IMR-90 (cell line): ENCODE measurements at regions not wholly inside any gene's neighbourhood (a gene's known extent, or its start where the extent isn't known, plus 50 kb on each side); places are given as distances from the start of the nearest gene placed in this dataset.

Experiments used
- ATAC-seq: fragments of 200-7000 bp; cut with Tn5 transposase; 2 replicates; pipeline ENCODE4 v1.9.1; 2020; ENCODE audit warnings: low read depth, mild to moderate bottlenecking, moderate library complexity
- BruUV-seq: library from RNA; stranded (reverse); fragments of 400-500 nt; replicated peaks from 2 replicates; lab custom pipeline; 2021; lab: Mats Ljungman, UMichigan
- CTCF ChIA-PET: fragments of 300-600 bp; formaldehyde crosslinking; extraction: SDS; loops from one replicate; lab custom pipeline; 2021; ENCODE audit warnings: antibody characterized with exemption; lab: Yijun Ruan, JAX
- POLR2A ChIA-PET: fragments of 300-600 bp; sonication (Branson Sonifier 250); formaldehyde crosslinking; loops from one replicate; lab custom pipeline; 2022; ENCODE audit warnings: antibody characterized with exemption; ENCODE audit not compliant: unreplicated experiment; lab: Charles Lee
- DNase-seq: peaks from one replicate; pipeline ENCODE4 v3.0.0; 2013
- H2AFZ ChIP-seq: replicated peaks from 2 replicates; pipeline ENCODE3; 2013; ENCODE audit warnings: low read length, mild to moderate bottlenecking; ENCODE audit not compliant: poor library complexity
- H2AK5ac ChIP-seq: 2 replicates; pipeline ENCODE4 v1.6.1; 2013; ENCODE audit warnings: low read depth, low read length, inconsistent platforms
- H2AK9ac ChIP-seq: replicated peaks from 2 replicates; pipeline ENCODE3; 2013; ENCODE audit warnings: mild to moderate bottlenecking, low read depth, low read length, moderate library complexity; ENCODE audit not compliant: poor library complexity
- H2BK120ac ChIP-seq: 2 replicates; pipeline ENCODE4 v1.6.1; 2013; ENCODE audit warnings: low read depth, low read length, inconsistent platforms
- H2BK15ac ChIP-seq: 3 replicates; pipeline ENCODE4 v1.6.1; 2013; ENCODE audit warnings: low read depth, low read length, inconsistent platforms
- H2BK20ac ChIP-seq: 2 replicates; pipeline ENCODE4 v1.6.1; 2013; ENCODE audit warnings: low read depth, mild to moderate bottlenecking, inconsistent platforms, low read length, moderate library complexity
- H2BK5ac ChIP-seq: 2 replicates; pipeline ENCODE4 v1.6.1; 2013; ENCODE audit warnings: mild to moderate bottlenecking, low read depth, low read length, inconsistent platforms; ENCODE audit not compliant: poor library complexity, severe bottlenecking
- H3K14ac ChIP-seq: replicated peaks from 2 replicates; pipeline ENCODE4 v1.6.1; 2013; ENCODE audit warnings: low read depth, low read length, inconsistent platforms
- H3K18ac ChIP-seq: 2 replicates; pipeline ENCODE4 v1.6.1; 2013; ENCODE audit warnings: low read depth, low read length, control low read depth
- H3K23ac ChIP-seq: 2 replicates; pipeline ENCODE4 v1.6.1; 2013; ENCODE audit warnings: low read depth, low read length, inconsistent platforms
- H3K27ac ChIP-seq: 2 replicates; pipeline ENCODE4 v1.5.1; 2013; ENCODE audit warnings: mild to moderate bottlenecking, control low read depth, low read length; ENCODE audit not compliant: insufficient read depth
- H3K27me3 ChIP-seq: 2 replicates; pipeline ENCODE4 v1.6.1; 2013; ENCODE audit warnings: low read length; ENCODE audit not compliant: control insufficient read depth, insufficient read depth
- H3K36me3 ChIP-seq: 2 replicates; pipeline ENCODE4 v1.6.1; 2013; ENCODE audit warnings: low read length, mixed read lengths; ENCODE audit not compliant: control insufficient read depth, insufficient read depth
- H3K4ac ChIP-seq: 2 replicates; pipeline ENCODE4 v1.6.1; 2013; ENCODE audit warnings: low read depth, low read length, inconsistent platforms
- H3K4me1 ChIP-seq: 2 replicates; pipeline ENCODE4 v1.6.1; 2013; ENCODE audit warnings: low read length, mixed read lengths; ENCODE audit not compliant: control insufficient read depth, insufficient read depth
- H3K4me2 ChIP-seq: 2 replicates; pipeline ENCODE4 v1.6.1; 2013; ENCODE audit warnings: low read depth, mild to moderate bottlenecking, control low read depth, low read length, moderate library complexity
- H3K4me3 ChIP-seq: 2 replicates; pipeline ENCODE4 v1.5.1; 2013; ENCODE audit warnings: low read depth, mild to moderate bottlenecking, control low read depth, low read length, moderate library complexity; ENCODE audit not compliant: insufficient read depth
- H3K56ac ChIP-seq: 2 replicates; pipeline ENCODE4 v1.6.1; 2013; ENCODE audit warnings: low read length, inconsistent platforms; ENCODE audit not compliant: insufficient read depth; ENCODE audit errors: extremely low read depth
- H3K79me1 ChIP-seq, 2 experiments: 2 replicates each; pipeline ENCODE4 v1.6.1; 2013; ENCODE audit warnings: low read length in 2 of 2, inconsistent platforms in 1 of 2, low read depth in 1 of 2
- H3K9ac ChIP-seq: 2 replicates; pipeline ENCODE4 v1.6.1; 2013; ENCODE audit warnings: low read depth, low read length, control low read depth
- H3K9me1 ChIP-seq: 2 replicates; pipeline ENCODE4 v1.6.1; 2013; ENCODE audit warnings: low read length, inconsistent platforms; ENCODE audit not compliant: insufficient read depth
- H3K9me3 ChIP-seq: 2 replicates; pipeline ENCODE4 v1.6.1; 2013; ENCODE audit warnings: low read length; ENCODE audit not compliant: control insufficient read depth, insufficient read depth
- H4K20me1 ChIP-seq: 2 replicates; pipeline ENCODE4 v1.6.1; 2013; ENCODE audit warnings: low read length, inconsistent platforms; ENCODE audit not compliant: insufficient read depth
- H4K5ac ChIP-seq: 2 replicates; pipeline ENCODE4 v1.6.1; 2013; ENCODE audit warnings: mild to moderate bottlenecking, low read depth, low read length, control low read depth
- H4K8ac ChIP-seq, 2 experiments: 2 replicates each; pipeline ENCODE4 v1.6.1; 2013; ENCODE audit warnings: low read depth in 2 of 2, low read length in 2 of 2, control low read depth in 1 of 2, inconsistent platforms in 1 of 2
- H4K91ac ChIP-seq: 2 replicates; pipeline ENCODE4 v1.6.1; 2013; ENCODE audit warnings: low read depth, low read length, inconsistent platforms; ENCODE audit not compliant: insufficient read depth
- CEBPB ChIP-seq: IDR thresholded peaks from 2 replicates; pipeline ENCODE4 v1.6.1; 2012; ENCODE audit warnings: low read depth, low read length, improper control_type of control experiment
- FOS ChIP-seq: fragments of 150-350 bp; IDR thresholded peaks from 2 replicates; pipeline ENCODE4 v1.6.1; 2016; ENCODE audit warnings: low read depth, low read length
- MXI1 ChIP-seq: IDR thresholded peaks from 2 replicates; pipeline ENCODE4 v1.6.1; 2012; ENCODE audit warnings: low read depth, mild to moderate bottlenecking, low read length, moderate library complexity, borderline replicate concordance
- RCOR1 ChIP-seq: IDR thresholded peaks from 2 replicates; pipeline ENCODE4 v1.6.1; 2012; ENCODE audit warnings: mild to moderate bottlenecking, low read length, improper control_type of control experiment; ENCODE audit not compliant: insufficient replicate concordance
- WGBS, 2 experiments: methylation state at CpG; one replicate each; pipeline versions ENCODE4 v1.1.5 to v1.1.7; 2013; ENCODE audit warnings: missing lambda C conversion rate in 2 of 2; ENCODE audit not compliant: insufficient read length in 1 of 2; ENCODE audit errors: extremely low coverage in 2 of 2; 5-methylcytosine and 5-hydroxymethylcytosine counted together
- dilution Hi-C: fragments of 300-500 bp; cut with HindIII; formaldehyde crosslinking; loops from one replicate; pipeline ENCODE4 v1.14.3; 2018; ENCODE audit warnings: low sequenced_read_pairs; ENCODE audit not compliant: unreplicated experiment
- in situ Hi-C: fragments of 300-500 bp; cut with MboI; formaldehyde crosslinking; loops from 3 replicates; pipeline ENCODE4 v1.14.3; 2019; ENCODE audit warnings: low sequenced_read_pairs, inconsistent platforms, mixed read lengths
- intact Hi-C: fragments of 100-400 bp; cut with micrococcal nuclease; formaldehyde crosslinking; loops from 2 replicates; pipeline ENCODE4 v1.10.0; 2022
- TF ChIP-seq, protein P1 (sequence below): fragments of 150-350 bp; IDR thresholded peaks from 2 replicates; pipeline ENCODE4 v1.6.1; 2016; ENCODE audit warnings: low read depth, mild to moderate bottlenecking, low read length, moderate library complexity, borderline replicate concordance
- TF ChIP-seq, protein P2 (sequence below): conservative IDR thresholded peaks from 2 replicates; pipeline ENCODE4 v1.5.1; 2012; ENCODE audit warnings: mild to moderate bottlenecking, low read depth, low read length, improper control_type of control experiment

DNA sequence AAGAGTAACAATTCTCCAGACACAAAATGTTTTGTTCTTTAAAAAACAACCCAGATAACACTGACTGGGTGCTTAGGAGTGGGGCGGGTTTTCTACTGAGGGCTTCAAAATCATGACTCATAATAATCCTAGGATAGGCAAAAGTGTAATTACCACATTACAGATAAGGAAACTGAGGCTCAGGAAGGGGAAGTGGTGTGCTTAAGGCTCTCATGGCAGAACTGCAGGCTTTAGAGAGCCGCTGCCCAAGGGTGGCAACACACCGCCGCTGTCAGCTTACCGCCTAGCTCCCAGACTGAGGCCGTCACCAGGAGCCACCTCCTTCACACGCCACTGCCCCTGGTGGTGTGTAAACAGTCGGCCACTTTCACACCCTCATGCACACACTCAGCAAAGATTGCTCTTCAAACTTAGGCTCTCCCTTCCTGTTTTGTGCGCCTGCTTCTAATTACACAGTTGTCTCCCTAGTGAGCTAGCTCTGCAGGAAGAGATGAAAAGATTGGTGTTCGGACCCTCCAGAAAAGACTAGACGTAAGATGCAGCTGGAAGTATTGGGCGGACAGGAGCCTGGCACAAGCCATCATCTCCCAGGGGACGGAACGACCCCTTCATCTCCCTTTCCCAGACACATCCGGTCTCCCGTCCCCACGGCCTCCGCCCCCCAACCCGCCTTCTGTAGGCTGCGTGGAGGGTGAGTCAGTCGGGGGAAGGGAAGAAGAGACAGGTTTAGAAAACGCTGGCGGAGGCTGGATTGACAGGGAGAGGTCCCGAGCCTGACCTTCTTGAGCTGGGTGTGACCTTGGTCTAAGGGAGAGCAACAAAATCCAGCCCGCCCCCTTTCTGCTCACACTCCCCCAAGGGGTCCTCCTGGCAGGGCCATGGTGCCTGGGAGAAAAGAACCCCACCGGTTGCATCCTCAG lies 162.7 kb downstream of the SYK start:
- Histone ChIP-seq H3K27ac (no peak overlapping the region), H2AFZ (peak overlapping the region; percentile 73), H2BK5ac (no peak overlapping the region), H3K4me3 (no peak overlapping the region), H2BK20ac (peak overlapping the region; percentile 64; the same call in 1 of the 2 replicates), H2BK15ac (no peak overlapping the region), H3K23ac (no peak overlapping the region), H4K8ac (peak overlapping the region; percentile 54 to 83; a peak in 2 of 4 replicates), H4K91ac (no peak overlapping the region), H3K36me3 (no peaks in the 10 kb centered on the region), H3K27me3 (no peaks in the 10 kb centered on the region), H3K14ac (no peak overlapping the region), H4K5ac (0 out of 2 replicates have a peak overlapping the region, but pooled peaks have one; percentile 41), H3K4me1 (peaks cover 5% of the 10 kb centered on the region), H2AK5ac (peak overlapping the region; percentile 58; the same call in 1 of the 2 replicates), H2AK9ac (no peak overlapping the region), H3K79me1 (no peaks in the 10 kb centered on the region), H3K9me3 (no peaks in the 10 kb centered on the region), H3K56ac (no peak overlapping the region), H3K4me2 (0 out of 2 replicates have a peak overlapping the region, but pooled peaks have one; percentile 21), H3K9ac (no peak overlapping the region), H3K4ac (peak overlapping the region; percentile 44; the same call in 1 of the 2 replicates), H3K18ac (no peak overlapping the region), H3K9me1 (peaks cover 3% of the 10 kb centered on the region; the same call in 1 of the 2 replicates), H2BK120ac (no peak overlapping the region), H4K20me1 (no peaks in the 10 kb centered on the region)
- DNase-seq (no peak), ATAC-seq (peak; percentile 37)
- dilution Hi-C loops (no loop called here), intact Hi-C loops (no loop called here), in situ Hi-C loops (no loop called here)
- ChIA-PET CTCF (interaction anchor here (0.6 to 1.2 kb wide), 2 partner anchors 48 to 515 kb away, joined by 4 to 6 read pairs; no protein-coding TSS in a partner anchor), POLR2A (interaction anchor here (0.6 kb wide), 1 partner anchor 375 kb away, joined by 5 read pairs; no protein-coding TSS in a partner anchor)
- WGBS, 2 experiments: 89% methylated on average over 3 of the region's 26 CpGs; no CpG with 5 or more reads in 1 of the 2 experiments
- BruUV-seq: no TSS peak
- TF ChIP-seq MXI1 (no peak), CEBPB (no peak), RCOR1 (no peak), FOS (no peak)
- TF ChIP-seq, protein P1, sequence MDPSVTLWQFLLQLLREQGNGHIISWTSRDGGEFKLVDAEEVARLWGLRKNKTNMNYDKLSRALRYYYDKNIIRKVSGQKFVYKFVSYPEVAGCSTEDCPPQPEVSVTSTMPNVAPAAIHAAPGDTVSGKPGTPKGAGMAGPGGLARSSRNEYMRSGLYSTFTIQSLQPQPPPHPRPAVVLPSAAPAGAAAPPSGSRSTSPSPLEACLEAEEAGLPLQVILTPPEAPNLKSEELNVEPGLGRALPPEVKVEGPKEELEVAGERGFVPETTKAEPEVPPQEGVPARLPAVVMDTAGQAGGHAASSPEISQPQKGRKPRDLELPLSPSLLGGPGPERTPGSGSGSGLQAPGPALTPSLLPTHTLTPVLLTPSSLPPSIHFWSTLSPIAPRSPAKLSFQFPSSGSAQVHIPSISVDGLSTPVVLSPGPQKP: no peak
- TF ChIP-seq, protein P2, sequence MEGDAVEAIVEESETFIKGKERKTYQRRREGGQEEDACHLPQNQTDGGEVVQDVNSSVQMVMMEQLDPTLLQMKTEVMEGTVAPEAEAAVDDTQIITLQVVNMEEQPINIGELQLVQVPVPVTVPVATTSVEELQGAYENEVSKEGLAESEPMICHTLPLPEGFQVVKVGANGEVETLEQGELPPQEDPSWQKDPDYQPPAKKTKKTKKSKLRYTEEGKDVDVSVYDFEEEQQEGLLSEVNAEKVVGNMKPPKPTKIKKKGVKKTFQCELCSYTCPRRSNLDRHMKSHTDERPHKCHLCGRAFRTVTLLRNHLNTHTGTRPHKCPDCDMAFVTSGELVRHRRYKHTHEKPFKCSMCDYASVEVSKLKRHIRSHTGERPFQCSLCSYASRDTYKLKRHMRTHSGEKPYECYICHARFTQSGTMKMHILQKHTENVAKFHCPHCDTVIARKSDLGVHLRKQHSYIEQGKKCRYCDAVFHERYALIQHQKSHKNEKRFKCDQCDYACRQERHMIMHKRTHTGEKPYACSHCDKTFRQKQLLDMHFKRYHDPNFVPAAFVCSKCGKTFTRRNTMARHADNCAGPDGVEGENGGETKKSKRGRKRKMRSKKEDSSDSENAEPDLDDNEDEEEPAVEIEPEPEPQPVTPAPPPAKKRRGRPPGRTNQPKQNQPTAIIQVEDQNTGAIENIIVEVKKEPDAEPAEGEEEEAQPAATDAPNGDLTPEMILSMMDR: no peak
